ENCODE measurements at regions not wholly inside any gene's neighbourhood (a gene's known extent, or its start where the extent isn't known, plus 50 kb on each side); places are given as distances from the start of the nearest gene placed in this dataset.

- H3K4me3 ChIP-seq: no peak overlapping the region
- peak in 4 of 7 donors; percentile 15 to 55 (median 36) for DNase-seq
- peaks cover 5 to 10% of the 10 kb centered on the region in 2 donors for H3K4me1 ChIP-seq (replicated peaks in 1 of 2)
- WGBS, 4 donors: 60 to 69% (median 65%) methylated on average over 10 to 22 of the region's 22 CpGs
- no peaks in the 10 kb centered on the region for H3K36me3 ChIP-seq (replicated peaks in 1 of 2)
- H3K27me3 ChIP-seq: no peaks in the 10 kb centered on the region
- intact Hi-C loops (cut with DNase I): no loop called here
- TF ChIP-seq CTCF (IDR thresholded peaks at IDR 0.05): no peak
- TF ChIP-seq POLR2A (IDR thresholded peaks at IDR 0.05): no peak
- no peaks in the 10 kb centered on the region for H3K9me3 ChIP-seq (replicated peaks in 1 of 3)
- H3K27ac ChIP-seq: no peak overlapping the region
Observed at GRCh38 chr14:104342435-104343293, 204.3 kb downstream of the KIF26A start.

GRCh38 chr14:104343294-104343625 is 204.9 kb downstream of the KIF26A start:
- no peak overlapping the region for H3K4me3 ChIP-seq

GRCh38 chr14:104343690-104344640 is 205.6 kb downstream of the KIF26A start:
- Histone ChIP-seq H3K4me3 (no peak overlapping the region), H3K9me3 (replicated peaks in 1 of 3) (no peaks in the 10 kb centered on the region), H3K36me3 (replicated peaks in 1 of 2) (no peaks in the 10 kb centered on the region), H3K4me1 (replicated peaks in 1 of 2) (peaks cover 5 to 10% of the 10 kb centered on the region in 2 donors), H3K27ac (no peak overlapping the region), H3K27me3 (no peaks in the 10 kb centered on the region)
- no peak for TF ChIP-seq CTCF (IDR thresholded peaks at IDR 0.05)
- TF ChIP-seq POLR2A (IDR thresholded peaks at IDR 0.05): no peak
- 74 to 83% (median 76%) methylated on average over 6 to 11 of the region's 11 CpGs for WGBS, 4 donors
- DNase-seq: peak in 2 of 7 donors; percentile 2 to 14
- intact Hi-C loops (cut with DNase I): no loop called here

More at GRCh38 chr14:104343294-104343625, 204.9 kb downstream of the KIF26A start:
- Histone ChIP-seq H3K27ac (no peak overlapping the region), H3K9me3 (replicated peaks in 1 of 3) (no peaks in the 10 kb centered on the region), H3K36me3 (replicated peaks in 1 of 2) (no peaks in the 10 kb centered on the region), H3K27me3 (no peaks in the 10 kb centered on the region), H3K4me1 (replicated peaks in 1 of 2) (peaks cover 5 to 10% of the 10 kb centered on the region in 2 donors)
- DNase-seq: no peak
- TF ChIP-seq CTCF (IDR thresholded peaks at IDR 0.05) (no peak), POLR2A (IDR thresholded peaks at IDR 0.05) (no peak)
- intact Hi-C loops (cut with DNase I): no loop called here
- 50 to 77% (median 56%) methylated on average over 3 to 6 of the region's 6 CpGs for WGBS, 4 donors

Measured in adrenal gland (tissue), 9 donors.